Right lobe of liver (tissue), 6 donors: ENCODE measurements at regions not wholly inside any gene's neighbourhood (a gene's known extent, or its start where the extent isn't known, plus 50 kb on each side); places are given as distances from the start of the nearest gene placed in this dataset.

ENCODE experiments used
- ATAC-seq, 4 donors: fragments of 200-7000 bp; cut with Tn5 transposase; one replicate each; pipeline ENCODE4 v1.9.1; 2020; ENCODE audit warnings: mild to moderate bottlenecking in 4 of 4, moderate library complexity in 4 of 4
- DNase-seq, 3 donors: peaks; one replicate each; pipeline ENCODE4 v3.0.0-alpha.2; 2020
- H3K27ac ChIP-seq, 3 donors: fragments of 200-600 bp; one replicate each; pipeline ENCODE4 v1.8.0; 2022
- H3K27me3 ChIP-seq, 2 donors: fragments of 200-600 bp; one replicate each; pipeline ENCODE4 v1.8.0; 2022
- H3K36me3 ChIP-seq, 4 donors: fragments of 200-600 bp; sonication (generic) in 1 of 4; one replicate each; pipeline versions ENCODE4 v1.5.1 to v1.8.0; 2017 to 2022; ENCODE audit warnings: control low read depth in 1 of 4
- H3K4me1 ChIP-seq, 4 donors: fragments of 200-600 bp; sonication (generic) in 1 of 4; one replicate each; pipeline versions ENCODE4 v1.5.1 to v1.8.0; 2017 to 2022; ENCODE audit warnings: control low read depth in 1 of 4
- H3K4me3 ChIP-seq, 3 donors: fragments of 200-600 bp; one replicate each; pipeline ENCODE4 v1.8.0; 2022
- H3K9me3 ChIP-seq, 4 donors: fragments of 200-600 bp; sonication (generic) in 1 of 4; one replicate each; pipeline versions ENCODE4 v1.5.1 to v1.8.0; 2017 to 2022; ENCODE audit warnings: control low read depth in 1 of 4
- POLR2A ChIP-seq: fragments of 450-650 bp; IDR thresholded peaks from one replicate; pipeline ENCODE4 v1.6.1; 2017; ENCODE audit warnings: antibody characterized with exemption, mild to moderate bottlenecking
- WGBS: methylation state at CpG from one replicate; pipeline ENCODE4 v1.1.6; 2018; ENCODE audit warnings: low coverage, low lambda C conversion rate; ENCODE audit not compliant: insufficient coverage; ENCODE audit errors: missing lambda C conversion rate; 5-methylcytosine and 5-hydroxymethylcytosine counted together
- intact Hi-C, 2 donors: fragments of 100-400 bp; cut with DNase I; formaldehyde crosslinking; loops; one replicate each; pipeline versions ENCODE4 v1.11.2 to v1.14.1; 2022
- TF ChIP-seq, protein P1 (sequence below), 4 donors: fragments of 200-600 bp in 3 of 4; fragments of 450-650 bp in 1 of 4; IDR thresholded peaks; one replicate each; pipeline versions ENCODE4 v1.5.1 to v1.8.0; 2016 to 2022; ENCODE audit warnings: antibody characterized with exemption in 4 of 4, mild to moderate bottlenecking in 2 of 4
- donor health status: DM: no; HTN: yes; CAD: no.
- donor health status: DM: no; HTN: no; CAD: no.
- donor health status: DM: no; HTN: no; CAD: no.
- donor health status: DM: no; HTN: yes; CAD: no.
- donor health status: DM: no; HTN: yes; CAD: no.

GRCh38 chr5:68387074-68387796, 171.7 kb downstream of the PIK3R1 start:
- H3K27me3 ChIP-seq = no peaks in the 10 kb centered on the region
- no peak overlapping the region for H3K4me3 ChIP-seq
- ATAC-seq (no peak), DNase-seq (no peak)
- H3K27ac ChIP-seq = no peak overlapping the region
- TF ChIP-seq, protein P1, sequence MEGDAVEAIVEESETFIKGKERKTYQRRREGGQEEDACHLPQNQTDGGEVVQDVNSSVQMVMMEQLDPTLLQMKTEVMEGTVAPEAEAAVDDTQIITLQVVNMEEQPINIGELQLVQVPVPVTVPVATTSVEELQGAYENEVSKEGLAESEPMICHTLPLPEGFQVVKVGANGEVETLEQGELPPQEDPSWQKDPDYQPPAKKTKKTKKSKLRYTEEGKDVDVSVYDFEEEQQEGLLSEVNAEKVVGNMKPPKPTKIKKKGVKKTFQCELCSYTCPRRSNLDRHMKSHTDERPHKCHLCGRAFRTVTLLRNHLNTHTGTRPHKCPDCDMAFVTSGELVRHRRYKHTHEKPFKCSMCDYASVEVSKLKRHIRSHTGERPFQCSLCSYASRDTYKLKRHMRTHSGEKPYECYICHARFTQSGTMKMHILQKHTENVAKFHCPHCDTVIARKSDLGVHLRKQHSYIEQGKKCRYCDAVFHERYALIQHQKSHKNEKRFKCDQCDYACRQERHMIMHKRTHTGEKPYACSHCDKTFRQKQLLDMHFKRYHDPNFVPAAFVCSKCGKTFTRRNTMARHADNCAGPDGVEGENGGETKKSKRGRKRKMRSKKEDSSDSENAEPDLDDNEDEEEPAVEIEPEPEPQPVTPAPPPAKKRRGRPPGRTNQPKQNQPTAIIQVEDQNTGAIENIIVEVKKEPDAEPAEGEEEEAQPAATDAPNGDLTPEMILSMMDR (IDR thresholded peaks at IDR 0.05) = no peak
- TF ChIP-seq POLR2A = no peak
- 93% methylated on average over 4 of the region's 4 CpGs for WGBS
- H3K4me1 ChIP-seq = no peaks in the 10 kb centered on the region
- intact Hi-C loops = no loop called here
- H3K36me3 ChIP-seq = no peaks in the 10 kb centered on the region
- no peaks in the 10 kb centered on the region for H3K9me3 ChIP-seq

DNA sequence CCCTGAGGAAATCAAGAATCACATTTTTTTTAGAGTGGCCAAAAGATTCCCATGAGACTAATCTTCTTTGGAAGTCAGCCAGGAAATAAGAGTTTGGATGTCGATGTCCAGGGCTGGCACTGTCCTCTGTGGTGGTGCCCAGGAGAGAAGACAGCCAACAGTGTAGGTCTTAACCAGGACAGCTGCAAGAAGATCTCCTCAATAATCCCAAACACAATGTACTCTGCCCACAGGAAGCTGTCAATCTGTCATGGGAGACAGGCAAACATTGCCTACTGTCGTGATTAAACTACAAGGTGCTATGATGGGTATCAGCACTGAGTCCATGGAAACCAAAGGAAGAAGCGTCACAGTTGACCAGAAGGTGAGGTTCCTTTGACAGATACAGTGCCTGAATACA, 174.1 kb downstream of the PIK3R1 start:
- H3K9me3 ChIP-seq = no peaks in the 10 kb centered on the region
- no peak overlapping the region for H3K4me3 ChIP-seq
- H3K4me1 ChIP-seq = no peaks in the 10 kb centered on the region
- H3K27ac ChIP-seq = no peak overlapping the region
- no peak for ATAC-seq
- no peak for DNase-seq
- TF ChIP-seq, protein P1 (IDR thresholded peaks at IDR 0.05) = no peak
- no peak for TF ChIP-seq POLR2A
- intact Hi-C loops = no loop called here
- 39% methylated on average over 3 of the region's 3 CpGs for WGBS
- no peaks in the 10 kb centered on the region for H3K36me3 ChIP-seq
- no peaks in the 10 kb centered on the region for H3K27me3 ChIP-seq

DNA sequence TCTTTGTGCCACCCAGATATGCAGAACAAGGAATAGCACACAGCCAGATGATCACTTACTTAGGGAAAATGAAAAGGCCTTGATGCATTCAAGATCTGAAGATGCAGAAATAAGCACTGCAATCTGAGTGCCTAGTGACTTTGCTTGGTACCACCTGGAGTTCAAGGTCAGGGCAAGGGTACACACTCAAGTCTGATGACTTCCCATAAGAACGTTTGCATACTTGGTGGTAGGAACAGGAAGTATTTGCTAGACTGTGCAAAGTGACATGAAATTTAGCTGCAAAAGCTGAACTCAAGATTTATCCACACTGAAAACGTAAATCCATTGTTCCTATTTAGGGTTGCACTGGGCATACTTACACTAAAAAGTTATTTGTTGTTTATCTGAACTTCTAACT, 177.1 kb downstream of the PIK3R1 start:
- no peak for TF ChIP-seq POLR2A
- TF ChIP-seq, protein P1 (IDR thresholded peaks at IDR 0.05) = no peak
- H3K27me3 ChIP-seq = no peaks in the 10 kb centered on the region
- 14% methylated on average over 2 of the region's 2 CpGs for WGBS
- H3K36me3 ChIP-seq = no peaks in the 10 kb centered on the region
- peaks cover 0 to 10% (median 0%) of the 10 kb centered on the region in 4 donors for H3K4me1 ChIP-seq
- no peaks in the 10 kb centered on the region for H3K9me3 ChIP-seq
- H3K27ac ChIP-seq = no peak overlapping the region
- intact Hi-C loops = no loop called here
- H3K4me3 ChIP-seq = no peak overlapping the region
- no peak for ATAC-seq
- no peak for DNase-seq

- intact Hi-C loops = no loop called here
- H3K4me3 ChIP-seq = no peak overlapping the region
- TF ChIP-seq, protein P1 (IDR thresholded peaks at IDR 0.05) = no peak
- no peak for TF ChIP-seq POLR2A
- no peak overlapping the region for H3K27ac ChIP-seq
- H3K36me3 ChIP-seq = no peaks in the 10 kb centered on the region
- no peaks in the 10 kb centered on the region for H3K9me3 ChIP-seq
- no peaks in the 10 kb centered on the region for H3K27me3 ChIP-seq
- ATAC-seq (no peak), DNase-seq (no peak)
- peaks cover 0 to 10% (median 0%) of the 10 kb centered on the region in 4 donors for H3K4me1 ChIP-seq
- 96% methylated on average over 8 of the region's 8 CpGs for WGBS
These were observed 179.7 kb downstream of the PIK3R1 start for GRCh38 chr5:68395302-68395701.
